ENCODE measurements at regions not wholly inside any gene's neighbourhood (a gene's known extent, or its start where the extent isn't known, plus 50 kb on each side); places are given as distances from the start of the nearest gene placed in this dataset.

DNA sequence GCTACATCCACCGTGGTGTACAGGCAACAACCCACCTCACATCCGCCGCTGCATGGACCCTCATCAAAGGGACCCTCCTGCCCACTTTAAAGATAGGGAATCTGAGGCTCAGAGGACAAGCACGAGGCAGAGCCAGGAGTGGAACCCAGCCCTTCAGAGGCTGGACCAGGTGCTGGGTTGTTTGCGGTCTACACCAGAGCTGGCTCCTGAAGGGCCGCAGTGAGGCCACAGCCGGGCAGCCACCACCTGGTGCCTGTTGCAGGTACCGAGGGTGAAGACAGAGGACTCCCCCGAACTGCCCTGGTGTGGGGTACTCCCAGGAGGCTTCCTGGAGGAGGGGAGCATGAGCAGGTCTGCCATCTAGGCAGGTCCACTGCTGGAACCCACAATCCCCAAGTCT, 78.8 kb downstream of the DHCR7 start (continued):
- TF ChIP-seq REST (IDR thresholded peaks at IDR 0.05; ENCODE audit: low read depth, low read length) (no peak), POLR2AphosphoS5 (IDR thresholded peaks at IDR 0.05; ENCODE audit: low read depth, low read length) (no peak)

GRCh38 chr11:71368966-71369365, 79.2 kb downstream of the DHCR7 start:
- DNase-seq: no peak
- no peak overlapping the region for H3K27ac ChIP-seq (ENCODE audit: low read depth in 2 of 2, low read length in 1 of 2)
- no peak overlapping the region for H3K4me2 ChIP-seq
- H3K9me3 ChIP-seq: no peaks in the 10 kb centered on the region
- no peaks in the 10 kb centered on the region for H3F3A ChIP-seq (replicated peaks; ENCODE audit: insufficient read depth)
- H2AFZ ChIP-seq (ENCODE audit: low read depth): no peak overlapping the region
- no peak overlapping the region for H3K9ac ChIP-seq
- H3K4me3 ChIP-seq (ENCODE audit: low read depth in 2 of 2, low read length in 1 of 2): no peak overlapping the region
- ChIA-PET POLR2A (no interaction called here), CTCF (no interaction called here)
- H3K36me3 ChIP-seq (replicated peaks in 1 of 2; ENCODE audit: control insufficient read depth in 1 of 2, insufficient read depth in 2 of 2, low read length in 1 of 2): no peaks in the 10 kb centered on the region
- H4K20me1 ChIP-seq (ENCODE audit: insufficient read depth): no peaks in the 10 kb centered on the region
- WGBS (ENCODE audit: low lambda C conversion rate): 40% methylated on average over 8 of the region's 15 CpGs
- H3K4me1 ChIP-seq (ENCODE audit: control insufficient read depth in 1 of 2, insufficient read depth in 2 of 2, low read depth in 1 of 2, low read length in 1 of 2): no peaks in the 10 kb centered on the region
- TF ChIP-seq MXI1 (IDR thresholded peaks at IDR 0.05; ENCODE audit: low read depth, low read length): no peak
- no peak for TF ChIP-seq RCOR1 (IDR thresholded peaks at IDR 0.05; ENCODE audit: low read length)
- TF ChIP-seq MEF2A (IDR thresholded peaks at IDR 0.05; ENCODE audit: borderline replicate concordance, low read depth): no peak
- no peak for TF ChIP-seq CHD2 (IDR thresholded peaks at IDR 0.05; ENCODE audit: low read length, partially characterized antibody)
- no peak for TF ChIP-seq EZH2phosphoT487 (IDR thresholded peaks at IDR 0.05; ENCODE audit: borderline replicate concordance, low read depth)
- TF ChIP-seq GABPA (IDR thresholded peaks at IDR 0.05; ENCODE audit: low read depth): no peak
- TF ChIP-seq ZBTB33 (IDR thresholded peaks at IDR 0.05; ENCODE audit: borderline replicate concordance, low read depth): no peak
- TF ChIP-seq FOXJ3 (CRISPR knock-in tag; IDR thresholded peaks at IDR 0.05): no peak
- TF ChIP-seq FOXM1 (IDR thresholded peaks at IDR 0.05; ENCODE audit: low read depth): no peak
- TF ChIP-seq SMC3 (IDR thresholded peaks at IDR 0.05; ENCODE audit: low read depth, low read length): no peak
- TF ChIP-seq USF1 (IDR thresholded peaks at IDR 0.05; ENCODE audit: borderline replicate concordance, low read depth): no peak
- no peak for TF ChIP-seq MAX (IDR thresholded peaks at IDR 0.05; ENCODE audit: low read depth)
- no peak for TF ChIP-seq JUND (IDR thresholded peaks at IDR 0.05)
- H3K79me2 ChIP-seq (ENCODE audit: insufficient read depth): no peaks in the 10 kb centered on the region
- no peaks in the 10 kb centered on the region for H3K27me3 ChIP-seq (ENCODE audit: insufficient read depth)
- H3K9me2 ChIP-seq: no peaks in the 10 kb centered on the region

Measured in SK-N-SH (cell line).